Fibroblast of lung (primary cell): ENCODE measurements at regions not wholly inside any gene's neighbourhood (a gene's known extent, or its start where the extent isn't known, plus 50 kb on each side); places are given as distances from the start of the nearest gene placed in this dataset.

Experiments
- DNase-seq, 2 donors: peaks; one replicate each; pipeline versions ENCODE4 v3.0.0 to v3.0.0-alpha.2; 2010; ENCODE audit warnings: low read depth in 2 of 2
- H2AFZ ChIP-seq: 2 replicates; pipeline ENCODE4 v1.5.1; 2012; ENCODE audit warnings: low read length, control low read depth, inconsistent platforms
- H3K27ac ChIP-seq: 2 replicates; pipeline ENCODE4 v1.5.1; 2011; ENCODE audit warnings: low read length, control low read depth; ENCODE audit not compliant: insufficient read depth
- H3K27me3 ChIP-seq: 2 replicates; pipeline ENCODE4 v1.5.1; 2011; ENCODE audit warnings: mild to moderate bottlenecking, low read length; ENCODE audit not compliant: control insufficient read depth, insufficient read depth
- H3K36me3 ChIP-seq: 2 replicates; pipeline ENCODE4 v1.5.1; 2011; ENCODE audit warnings: low read length; ENCODE audit not compliant: control insufficient read depth, insufficient read depth
- H3K4me1 ChIP-seq: 2 replicates; pipeline ENCODE4 v1.5.1; 2011; ENCODE audit warnings: low read length; ENCODE audit not compliant: control insufficient read depth, insufficient read depth; ENCODE audit errors: extremely low read depth
- H3K4me2 ChIP-seq: 2 replicates; pipeline ENCODE4 v1.5.1; 2011; ENCODE audit warnings: low read length, control low read depth; ENCODE audit not compliant: insufficient read depth; ENCODE audit errors: extremely low read depth
- H3K4me3 ChIP-seq, 4 experiments: fragments of 200-600 bp in 1 of 4; sonication (generic) in 1 of 4; replicated peaks in 1 of 4; 2 replicates each; pipeline ENCODE4 v1.5.1; 2011 to 2016; ENCODE audit warnings: low read length in 4 of 4, low read depth in 3 of 4, mild to moderate bottlenecking in 3 of 4, control low read depth in 2 of 4, inconsistent platforms in 1 of 4, mixed read lengths in 1 of 4; ENCODE audit not compliant: insufficient read depth in 1 of 4; ENCODE audit errors: control extremely low read depth in 1 of 4
- H3K79me2 ChIP-seq: 2 replicates; pipeline ENCODE4 v1.5.1; 2012; ENCODE audit warnings: mild to moderate bottlenecking, low read length, inconsistent platforms; ENCODE audit not compliant: control insufficient read depth, insufficient read depth
- H3K9ac ChIP-seq: 2 replicates; pipeline ENCODE4 v1.5.1; 2011; ENCODE audit warnings: mild to moderate bottlenecking, low read length, control low read depth; ENCODE audit not compliant: insufficient read depth
- H3K9me3 ChIP-seq: 2 replicates; pipeline ENCODE4 v1.5.1; 2012; ENCODE audit warnings: low read depth, low read length; ENCODE audit not compliant: control insufficient read depth, insufficient read depth
- H4K20me1 ChIP-seq: 2 replicates; pipeline ENCODE4 v1.5.1; 2011; ENCODE audit warnings: low read length; ENCODE audit not compliant: control insufficient read depth, insufficient read depth; ENCODE audit errors: extremely low read depth
- EZH2 ChIP-seq: IDR thresholded peaks from 2 replicates; pipeline ENCODE4 v1.5.1; 2012; ENCODE audit warnings: low read length, control low read depth, mild to moderate bottlenecking; ENCODE audit errors: missing control alignments
- TF ChIP-seq, protein P1 (sequence below), 2 donors: IDR thresholded peaks in 1 of 2; conservative IDR thresholded peaks in 1 of 2; 1 replicate in 1 of 2; 2 replicates in 1 of 2; pipeline ENCODE4 v1.5.1; 2011 to 2012; ENCODE audit warnings: low read length in 2 of 2, control low read depth in 1 of 2, inconsistent platforms in 1 of 2, low read depth in 1 of 2, mild to moderate bottlenecking in 1 of 2

DNA sequence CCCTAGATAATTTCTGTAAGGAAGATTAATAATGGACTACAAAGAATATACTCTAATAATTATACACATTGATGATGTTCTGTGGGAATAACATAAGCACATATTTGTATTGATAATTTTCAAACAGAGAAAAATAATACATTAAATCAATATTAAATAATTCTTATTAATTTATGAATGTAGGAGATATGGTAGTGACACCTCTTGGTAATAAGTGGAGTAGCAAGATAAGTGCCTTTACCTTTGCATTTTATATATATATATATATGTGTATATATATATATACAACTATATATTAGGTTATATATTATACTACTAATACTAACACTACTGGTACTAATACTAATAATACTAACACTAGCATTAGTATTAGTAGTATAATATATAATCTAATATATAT is 905.8 kb downstream of the SLITRK1 start:
- no peaks in the 10 kb centered on the region for H4K20me1 ChIP-seq
- H3K4me3 ChIP-seq = no peak overlapping the region
- H3K36me3 ChIP-seq = no peaks in the 10 kb centered on the region
- no peak for TF ChIP-seq EZH2
- TF ChIP-seq, protein P1, sequence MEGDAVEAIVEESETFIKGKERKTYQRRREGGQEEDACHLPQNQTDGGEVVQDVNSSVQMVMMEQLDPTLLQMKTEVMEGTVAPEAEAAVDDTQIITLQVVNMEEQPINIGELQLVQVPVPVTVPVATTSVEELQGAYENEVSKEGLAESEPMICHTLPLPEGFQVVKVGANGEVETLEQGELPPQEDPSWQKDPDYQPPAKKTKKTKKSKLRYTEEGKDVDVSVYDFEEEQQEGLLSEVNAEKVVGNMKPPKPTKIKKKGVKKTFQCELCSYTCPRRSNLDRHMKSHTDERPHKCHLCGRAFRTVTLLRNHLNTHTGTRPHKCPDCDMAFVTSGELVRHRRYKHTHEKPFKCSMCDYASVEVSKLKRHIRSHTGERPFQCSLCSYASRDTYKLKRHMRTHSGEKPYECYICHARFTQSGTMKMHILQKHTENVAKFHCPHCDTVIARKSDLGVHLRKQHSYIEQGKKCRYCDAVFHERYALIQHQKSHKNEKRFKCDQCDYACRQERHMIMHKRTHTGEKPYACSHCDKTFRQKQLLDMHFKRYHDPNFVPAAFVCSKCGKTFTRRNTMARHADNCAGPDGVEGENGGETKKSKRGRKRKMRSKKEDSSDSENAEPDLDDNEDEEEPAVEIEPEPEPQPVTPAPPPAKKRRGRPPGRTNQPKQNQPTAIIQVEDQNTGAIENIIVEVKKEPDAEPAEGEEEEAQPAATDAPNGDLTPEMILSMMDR (conservative IDR thresholded peaks at IDR 0.05 in 1 of 2, IDR thresholded peaks at IDR 0.05 in 1 of 2; ENCODE audit: low read depth in 1 of 2, low read length in 2 of 2) = peak in 1 of 2 donors; percentile 15
- no peaks in the 10 kb centered on the region for H3K9me3 ChIP-seq
- no peak overlapping the region for H3K27ac ChIP-seq
- no peaks in the 10 kb centered on the region for H3K4me1 ChIP-seq
- peak in 1 of 2 donors; percentile 42 for DNase-seq
- H3K9ac ChIP-seq = no peak overlapping the region
- no peaks in the 10 kb centered on the region for H3K79me2 ChIP-seq
- H3K4me2 ChIP-seq = no peak overlapping the region
- H2AFZ ChIP-seq = no peak overlapping the region
- no peaks in the 10 kb centered on the region for H3K27me3 ChIP-seq

DNA sequence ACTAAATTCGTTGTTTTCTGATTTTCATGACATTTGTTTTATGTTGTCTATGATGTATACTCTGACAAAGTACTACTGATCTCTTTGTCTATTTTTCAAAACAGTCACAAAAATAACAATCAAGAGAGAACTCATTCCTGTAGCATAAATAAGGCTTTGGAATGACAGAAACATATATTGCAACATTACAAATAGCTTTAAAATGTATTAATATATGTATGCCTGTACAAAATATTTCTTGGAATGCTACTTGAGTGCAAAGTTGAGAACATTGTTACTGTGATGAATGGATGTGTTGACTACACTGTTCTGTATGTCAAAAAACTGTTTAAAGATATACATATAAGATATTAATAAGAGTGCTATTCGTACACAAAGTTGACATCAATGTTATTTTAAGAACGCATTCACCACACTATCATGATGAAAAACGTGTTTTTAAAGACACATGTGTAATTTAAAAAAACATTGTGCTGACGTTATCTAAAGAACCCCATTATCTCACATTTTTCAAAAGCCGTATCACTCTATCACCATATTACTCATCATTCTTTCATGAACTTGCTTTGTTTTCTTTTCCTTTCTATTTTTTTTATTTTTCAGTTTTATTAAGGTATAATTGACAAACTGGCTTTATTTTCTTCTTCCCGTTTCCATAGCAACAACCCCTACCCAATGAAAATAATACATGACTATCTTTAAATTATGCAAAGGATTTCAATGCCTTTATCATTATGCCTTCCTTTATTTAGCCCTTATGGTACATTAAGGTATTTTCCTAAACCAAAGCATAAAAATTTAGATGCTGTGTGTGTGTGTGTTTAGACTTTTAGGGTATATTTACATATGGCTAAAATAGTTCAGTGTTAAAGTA is 918.8 kb downstream of the SLITRK1 start:
- Histone ChIP-seq H3K4me2 (no peak overlapping the region), H3K9me3 (no peaks in the 10 kb centered on the region), H3K4me1 (no peaks in the 10 kb centered on the region), H3K9ac (no peak overlapping the region), H3K4me3 (no peak overlapping the region), H4K20me1 (no peaks in the 10 kb centered on the region), H3K27me3 (no peaks in the 10 kb centered on the region), H3K27ac (no peak overlapping the region), H3K79me2 (no peaks in the 10 kb centered on the region), H3K36me3 (no peaks in the 10 kb centered on the region), H2AFZ (no peak overlapping the region)
- DNase-seq = peak; percentile 61 to 67
- TF ChIP-seq, protein P1 (conservative IDR thresholded peaks at IDR 0.05 in 1 of 2, IDR thresholded peaks at IDR 0.05 in 1 of 2; ENCODE audit: low read depth in 1 of 2, low read length in 2 of 2) = no peak
- TF ChIP-seq EZH2 = no peak

DNA sequence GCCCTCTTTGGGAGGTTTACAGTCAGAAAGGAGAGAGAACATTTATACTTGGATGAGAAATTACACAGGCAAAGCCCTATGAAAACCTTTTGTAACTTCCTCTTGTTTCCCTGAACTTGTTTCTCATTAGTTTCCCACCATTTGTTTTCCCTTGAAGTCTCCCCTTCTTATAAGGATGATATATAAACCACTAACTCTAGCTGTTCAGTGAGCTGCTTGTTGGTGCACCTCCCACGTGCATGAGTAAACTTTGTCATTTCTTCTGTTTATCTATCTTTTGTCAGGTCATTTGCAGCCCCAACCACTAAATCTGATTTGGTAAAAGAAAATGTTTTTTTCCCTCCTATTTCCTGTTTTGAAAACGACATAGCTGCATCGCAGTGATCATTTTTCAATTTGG is 919.9 kb downstream of the SLITRK1 start:
- no peak overlapping the region for H3K4me2 ChIP-seq
- H3K4me3 ChIP-seq = no peak overlapping the region
- H2AFZ ChIP-seq = no peak overlapping the region
- no peak overlapping the region for H3K9ac ChIP-seq
- H3K36me3 ChIP-seq = no peaks in the 10 kb centered on the region
- H3K9me3 ChIP-seq = no peaks in the 10 kb centered on the region
- H4K20me1 ChIP-seq = no peaks in the 10 kb centered on the region
- H3K4me1 ChIP-seq = no peaks in the 10 kb centered on the region
- no peak overlapping the region for H3K27ac ChIP-seq
- no peaks in the 10 kb centered on the region for H3K79me2 ChIP-seq
- TF ChIP-seq, protein P1 (conservative IDR thresholded peaks at IDR 0.05 in 1 of 2, IDR thresholded peaks at IDR 0.05 in 1 of 2; ENCODE audit: low read depth in 1 of 2, low read length in 2 of 2) = no peak
- TF ChIP-seq EZH2 = no peak
- DNase-seq = peak; percentile 6 to 30
- no peaks in the 10 kb centered on the region for H3K27me3 ChIP-seq
